ENCODE measurements at regions not wholly inside any gene's neighbourhood (a gene's known extent, or its start where the extent isn't known, plus 50 kb on each side); places are given as distances from the start of the nearest gene placed in this dataset.
A peak's percentile ranks its signal among the peaks of the same experiment; 100 is the strongest.

DNA sequence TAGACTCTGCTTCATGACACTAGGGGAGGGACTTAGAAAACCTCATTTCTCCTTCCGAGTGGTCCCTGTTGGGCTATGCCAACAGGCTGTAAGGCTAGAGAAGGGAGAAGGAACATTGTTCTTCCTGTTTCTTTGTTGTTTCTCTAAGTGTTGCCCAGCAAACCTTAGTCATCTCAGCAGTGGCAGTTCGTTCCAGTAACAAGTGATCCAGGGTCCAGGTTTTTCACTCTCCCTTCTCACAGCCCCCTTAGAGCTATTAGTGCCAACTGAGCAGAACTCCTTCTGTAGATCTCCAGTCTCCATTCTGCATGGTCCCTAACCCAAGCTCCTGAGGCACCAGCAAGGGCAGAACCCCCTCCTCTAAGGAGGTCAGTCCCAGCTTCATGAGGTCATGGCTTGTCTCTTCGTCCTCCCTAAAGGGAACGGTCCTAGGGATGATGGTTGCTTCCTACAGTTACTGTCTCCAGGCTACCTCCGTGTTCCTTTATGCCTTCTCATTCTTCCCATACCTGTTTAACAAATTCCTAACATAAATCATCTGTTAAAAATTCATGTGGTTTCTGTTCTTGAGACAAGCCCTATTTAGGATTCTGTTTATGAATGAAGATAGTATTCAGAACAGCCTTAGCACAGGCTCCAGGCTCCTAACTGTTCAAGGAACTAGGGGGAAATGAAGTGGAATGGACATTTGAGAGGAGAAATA, 168.6 kb upstream of the UBASH3B start:
- Histone ChIP-seq H3K27me3 (ENCODE audit: control insufficient read depth, insufficient read depth, low read length) (peaks cover 3% of the 10 kb centered on the region; the same call in 1 of the 2 replicates), H4K8ac (ENCODE audit: low read depth in 2 of 2, low read length in 2 of 2) (no peak overlapping the region), H3K27ac (ENCODE audit: insufficient read depth, low read length) (no peak overlapping the region), H3K14ac (replicated peaks; ENCODE audit: low read depth, low read length) (no peak overlapping the region), H4K91ac (ENCODE audit: insufficient read depth, low read depth, low read length) (no peak overlapping the region), H2BK5ac (ENCODE audit: low read depth, low read length, poor library complexity, severe bottlenecking) (no peak overlapping the region), H3K36me3 (ENCODE audit: control insufficient read depth, insufficient read depth, low read length) (no peaks in the 10 kb centered on the region), H3K4ac (ENCODE audit: low read depth, low read length) (no peak overlapping the region), H3K9ac (ENCODE audit: low read depth, low read length) (no peak overlapping the region), H2BK20ac (ENCODE audit: low read depth, low read length) (no peak overlapping the region), H4K20me1 (ENCODE audit: insufficient read depth, low read length) (no peaks in the 10 kb centered on the region), H3K4me3 (ENCODE audit: insufficient read depth, low read depth, low read length) (no peak overlapping the region), H3K9me3 (ENCODE audit: control insufficient read depth, insufficient read depth, low read length) (no peaks in the 10 kb centered on the region), H2AK5ac (ENCODE audit: low read depth, low read length) (no peak overlapping the region), H4K5ac (ENCODE audit: low read depth, low read length) (no peak overlapping the region), H3K4me2 (ENCODE audit: low read depth, low read length) (no peak overlapping the region), H3K18ac (ENCODE audit: low read depth, low read length) (no peak overlapping the region), H2BK120ac (ENCODE audit: low read depth, low read length) (no peak overlapping the region), H2BK15ac (ENCODE audit: low read depth, low read length) (no peak overlapping the region), H3K23ac (ENCODE audit: low read depth, low read length) (no peak overlapping the region), H3K4me1 (ENCODE audit: control insufficient read depth, insufficient read depth, low read length) (peaks cover 4% of the 10 kb centered on the region; the same call in 1 of the 2 replicates), H2AK9ac (replicated peaks; ENCODE audit: low read depth, low read length, poor library complexity) (no peak overlapping the region), H3K9me1 (ENCODE audit: insufficient read depth, low read length) (no peaks in the 10 kb centered on the region), H2AFZ (replicated peaks; ENCODE audit: low read length, poor library complexity) (no peak overlapping the region), H3K79me1 (ENCODE audit: low read depth in 1 of 2, low read length in 2 of 2) (no peaks in the 10 kb centered on the region), H3K56ac (ENCODE audit: extremely low read depth, insufficient read depth, low read length) (no peak overlapping the region)
- ChIA-PET POLR2A (ENCODE audit: unreplicated experiment) (no interaction called here), CTCF (no interaction called here)
- TF ChIP-seq, protein P1, sequence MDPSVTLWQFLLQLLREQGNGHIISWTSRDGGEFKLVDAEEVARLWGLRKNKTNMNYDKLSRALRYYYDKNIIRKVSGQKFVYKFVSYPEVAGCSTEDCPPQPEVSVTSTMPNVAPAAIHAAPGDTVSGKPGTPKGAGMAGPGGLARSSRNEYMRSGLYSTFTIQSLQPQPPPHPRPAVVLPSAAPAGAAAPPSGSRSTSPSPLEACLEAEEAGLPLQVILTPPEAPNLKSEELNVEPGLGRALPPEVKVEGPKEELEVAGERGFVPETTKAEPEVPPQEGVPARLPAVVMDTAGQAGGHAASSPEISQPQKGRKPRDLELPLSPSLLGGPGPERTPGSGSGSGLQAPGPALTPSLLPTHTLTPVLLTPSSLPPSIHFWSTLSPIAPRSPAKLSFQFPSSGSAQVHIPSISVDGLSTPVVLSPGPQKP (IDR thresholded peaks at IDR 0.05; ENCODE audit: borderline replicate concordance, low read depth, low read length) = no peak
- TF ChIP-seq MAFK (IDR thresholded peaks at IDR 0.05; ENCODE audit: low read depth, low read length) (no peak), MAZ (IDR thresholded peaks at IDR 0.05; ENCODE audit: borderline replicate concordance, low read depth, low read length) (no peak), RCOR1 (IDR thresholded peaks at IDR 0.05; ENCODE audit: insufficient replicate concordance, low read length) (no peak)
- dilution Hi-C loops (cut with HindIII; ENCODE audit: low sequenced_read_pairs, unreplicated experiment) = no loop called here
- BruUV-seq (replicated peaks) = no TSS peak
- ATAC-seq (ENCODE audit: low read depth) = peak; percentile 21; the same call in 1 of the 2 replicates
- in situ Hi-C loops (cut with MboI; ENCODE audit: low sequenced_read_pairs) = no loop called here
- intact Hi-C loops (cut with micrococcal nuclease) = loop anchor here (5.0 kb wide), 1 partner anchor 120 kb away; no protein-coding TSS in a partner anchor
- no CpG with 5 or more reads among the region's 5 CpGs for WGBS, 2 experiments (ENCODE audit: extremely low coverage in 2 of 2, insufficient read length in 1 of 2)
- peak; percentile 5 for DNase-seq
